Right renal cortex interstitium (tissue), 3 donors: ENCODE measurements at regions not wholly inside any gene's neighbourhood (a gene's known extent, or its start where the extent isn't known, plus 50 kb on each side); places are given as distances from the start of the nearest gene placed in this dataset.

Source experiments
- DNase-seq, 3 donors: peaks; one replicate each; pipeline ENCODE4 v3.0.0-alpha.2; 2013; ENCODE audit warnings: low read depth in 3 of 3, low spot score in 2 of 3

DNA sequence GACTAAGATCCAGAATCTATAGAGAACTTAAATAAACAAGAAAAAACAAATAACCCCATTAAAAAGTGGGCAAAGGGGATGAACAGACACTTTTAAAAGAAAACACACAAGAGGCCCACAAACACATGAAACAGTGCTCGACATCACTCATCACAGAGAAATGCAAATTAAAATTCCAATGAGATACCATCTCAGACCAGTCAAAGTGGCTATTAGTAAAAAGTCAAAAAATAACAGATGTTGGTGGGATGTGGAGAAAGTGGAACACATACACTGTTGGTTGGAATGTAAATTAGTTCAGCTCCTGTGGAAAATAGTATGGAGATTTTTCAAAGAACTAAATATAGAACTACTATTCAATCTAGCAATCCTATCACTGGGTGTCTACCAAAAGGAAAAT, 143.1 kb downstream of the IFI44 start:
- DNase-seq, result no peak

DNA sequence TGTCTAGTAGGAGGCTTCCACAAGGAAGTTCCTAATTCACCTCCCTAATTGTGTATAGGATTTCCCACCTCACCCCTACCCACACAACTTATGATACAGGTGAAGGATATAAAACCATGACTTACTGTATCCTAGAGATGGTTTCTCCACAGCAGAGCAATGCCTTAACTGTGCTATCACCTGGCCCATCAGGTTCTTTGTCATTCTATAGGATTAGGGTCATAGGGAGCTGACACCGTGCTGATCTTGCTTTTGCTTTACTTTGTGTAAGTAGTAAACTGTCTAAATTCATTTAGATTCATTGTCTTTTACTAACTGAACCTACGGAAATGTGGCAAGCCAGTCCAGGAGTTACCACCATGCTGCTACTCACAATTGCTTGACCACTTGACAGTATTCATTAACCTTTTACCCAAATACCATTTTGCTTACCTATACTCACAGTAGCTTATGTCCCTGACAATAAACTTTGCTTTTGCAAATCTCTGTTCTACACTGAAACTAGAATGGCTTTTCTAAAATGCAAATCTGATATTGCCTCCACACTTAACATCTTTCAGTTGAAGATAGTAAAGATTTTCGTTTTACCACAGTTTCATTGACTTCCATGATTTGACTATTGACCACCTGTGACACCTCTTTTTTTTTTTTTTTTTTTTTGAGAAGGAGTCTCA, 147.6 kb downstream of the IFI44 start:
- no peak for DNase-seq

- DNase-seq, result no peak
Measured at GRCh38 chr1:78799926-78800325, 150.3 kb downstream of the IFI44 start.

DNA sequence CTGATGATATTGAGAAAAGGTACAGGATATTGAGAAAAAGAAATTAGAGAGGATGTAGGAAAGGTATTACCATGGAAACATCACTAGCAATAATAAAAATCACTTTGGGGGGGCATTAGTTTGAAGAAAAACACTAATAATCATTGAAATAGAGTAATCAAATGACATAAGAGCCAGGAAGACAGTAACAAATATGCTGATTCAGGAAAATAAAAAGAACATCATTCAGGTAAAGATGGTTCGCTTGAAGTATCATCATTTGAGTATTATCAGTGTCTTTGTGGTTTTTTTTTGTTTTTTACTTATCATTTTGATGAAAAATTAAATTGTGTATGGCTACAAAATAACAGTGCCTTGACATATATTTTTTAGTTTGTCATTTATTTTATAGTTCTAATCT, 164.5 kb downstream of the IFI44 start:
- no peak for DNase-seq

DNA sequence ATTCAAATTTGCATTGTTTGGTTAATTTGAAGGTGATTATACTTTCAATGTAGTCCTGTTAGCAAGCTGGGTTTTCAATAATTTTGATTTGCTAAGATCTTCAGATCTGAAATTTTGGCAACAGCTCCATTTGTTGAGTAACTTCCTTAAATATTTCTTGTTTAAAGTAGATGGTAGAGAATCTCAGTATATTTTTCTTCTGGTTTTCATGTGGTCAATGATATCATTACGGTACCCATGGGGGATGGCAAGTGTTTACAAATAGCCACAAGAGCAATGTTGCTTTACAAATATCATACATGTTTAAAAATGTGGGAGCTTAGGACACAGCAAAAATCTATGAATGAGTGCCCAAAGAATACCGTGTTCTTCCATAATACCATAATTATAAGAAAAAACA, 175.9 kb downstream of the IFI44 start:
- no peak for DNase-seq

GRCh38 chr1:78829644-78830043, 176.9 kb downstream of the ADGRL4 start:
- no peak for DNase-seq

GRCh38 chr1:78830321-78830720, 176.2 kb downstream of the ADGRL4 start:
- no peak for DNase-seq

DNA sequence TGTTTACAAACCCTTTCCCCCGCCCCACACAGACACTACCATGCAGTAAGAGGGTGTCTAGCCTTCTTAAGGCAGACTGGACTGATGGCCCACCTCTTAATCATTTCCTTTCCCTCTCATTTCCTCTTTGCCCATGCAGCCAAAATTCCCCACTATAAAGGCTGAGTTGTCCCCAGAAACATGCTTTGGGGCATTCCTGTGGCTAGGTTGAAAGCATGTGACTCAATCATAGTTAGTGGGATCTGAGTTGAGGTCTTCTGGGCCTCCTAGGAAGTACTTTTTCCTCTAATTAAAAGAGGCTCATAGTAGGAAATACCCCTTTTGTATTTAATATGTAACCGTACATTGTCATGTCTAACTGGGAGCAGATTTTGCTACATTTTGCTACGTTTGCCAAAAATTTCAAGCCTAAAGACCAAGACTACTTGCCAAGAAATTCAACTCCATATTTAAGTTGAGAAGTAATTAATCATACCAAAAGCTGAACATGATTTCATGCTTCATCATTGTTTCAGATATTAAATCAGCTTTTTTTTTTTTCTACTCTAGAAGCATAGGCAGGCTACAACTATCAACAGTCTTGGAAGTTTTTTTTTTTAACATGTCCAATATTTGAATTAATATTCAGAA, 174.7 kb downstream of the ADGRL4 start:
- no peak for DNase-seq

GRCh38 chr1:78833491-78833890, 173.0 kb downstream of the ADGRL4 start:
- DNase-seq, result peak; percentile 29 to 51 (median 41)

GRCh38 chr1:78834201-78834741, 172.3 kb downstream of the ADGRL4 start:
- DNase-seq, result no peak

- no peak for DNase-seq
Measured at GRCh38 chr1:78836726-78837125, 169.8 kb downstream of the ADGRL4 start.

DNA sequence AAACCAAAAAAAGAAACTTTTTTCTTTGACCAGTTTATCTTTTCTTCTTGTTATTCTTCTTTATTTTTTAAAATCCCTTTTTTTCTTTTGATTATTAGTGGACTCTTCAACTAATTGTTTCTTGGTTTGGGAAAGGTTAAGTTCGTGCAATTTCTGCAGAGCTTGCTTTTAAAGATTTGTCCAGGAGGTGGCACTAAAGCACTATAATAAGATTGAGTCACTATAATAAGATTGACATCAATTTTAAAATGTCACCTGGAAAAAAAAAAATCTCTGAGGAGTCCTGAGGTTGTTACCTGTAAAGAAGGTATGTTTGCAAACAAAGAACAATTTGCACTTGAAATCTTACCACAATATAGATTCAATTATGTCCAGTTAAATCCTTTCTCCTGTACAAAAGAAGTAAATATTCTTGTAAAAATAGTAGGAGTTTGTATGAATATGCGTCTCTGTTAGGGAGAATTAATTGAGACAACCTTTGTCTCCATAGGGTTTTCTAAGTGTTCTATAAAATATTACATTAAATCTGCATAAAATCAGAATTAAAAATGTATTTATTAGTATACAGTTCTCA, 166.7 kb downstream of the ADGRL4 start:
- DNase-seq, result peak in 1 of 3 donors; percentile 18
